GM23338 (cell line): ENCODE measurements at regions not wholly inside any gene's neighbourhood (a gene's known extent, or its start where the extent isn't known, plus 50 kb on each side); places are given as distances from the start of the nearest gene placed in this dataset.

Source experiments
- ATAC-seq: fragments of 200-7000 bp; cut with Tn5 transposase; 3 replicates; pipeline ENCODE4 v1.9.1; 2020
- DNase-seq: peaks from one replicate; pipeline ENCODE4 v3.0.0-alpha.2; 2015; ENCODE audit warnings: low spot score
- H2AFZ ChIP-seq: fragments of 200-600 bp; sonication (generic); 2 replicates; pipeline ENCODE4 v1.8.0; 2016; ENCODE audit warnings: antibody characterized with exemption, mild to moderate bottlenecking, moderate library complexity
- H3F3A ChIP-seq: fragments of 200-600 bp; sonication (generic); replicated peaks from 2 replicates; pipeline ENCODE4 v1.8.0; 2017; ENCODE audit warnings: antibody characterized with exemption, mixed run types, low read depth
- H3K27ac ChIP-seq: fragments of 200-600 bp; sonication (generic); 2 replicates; pipeline ENCODE4 v1.6.1; 2016; ENCODE audit warnings: low read depth
- H3K27me3 ChIP-seq: fragments of 200-600 bp; sonication (generic); 2 replicates; pipeline ENCODE4 v1.8.0; 2016; ENCODE audit warnings: mild to moderate bottlenecking, mixed run types, moderate library complexity; ENCODE audit not compliant: insufficient read depth
- H3K36me3 ChIP-seq: fragments of 200-600 bp; sonication (generic); 2 replicates; pipeline ENCODE4 v1.8.0; 2016; ENCODE audit warnings: mild to moderate bottlenecking; ENCODE audit not compliant: insufficient read depth
- H3K4me1 ChIP-seq: fragments of 200-600 bp; sonication (generic); 2 replicates; pipeline ENCODE4 v1.8.0; 2016; ENCODE audit warnings: mild to moderate bottlenecking, moderate library complexity; ENCODE audit not compliant: insufficient read depth
- H3K4me2 ChIP-seq: fragments of 200-600 bp; sonication (generic); 2 replicates; pipeline ENCODE4 v1.7.1; 2017; ENCODE audit warnings: mixed run types
- H3K4me3 ChIP-seq: fragments of 200-600 bp; sonication (generic); 2 replicates; pipeline ENCODE4 v1.6.1; 2016; ENCODE audit warnings: mixed run types
- H3K79me2 ChIP-seq: fragments of 200-600 bp; sonication (generic); replicated peaks from 2 replicates; pipeline ENCODE4 v1.8.0; 2017; ENCODE audit warnings: mild to moderate bottlenecking; ENCODE audit not compliant: insufficient read depth
- H3K9me2 ChIP-seq: fragments of 200-600 bp; sonication (generic); 2 replicates; pipeline ENCODE4 v1.8.0; 2017; ENCODE audit not compliant: insufficient read depth
- H4K20me1 ChIP-seq: fragments of 200-600 bp; sonication (generic); replicated peaks from 2 replicates; pipeline ENCODE4 v1.8.0; 2017; ENCODE audit warnings: mild to moderate bottlenecking; ENCODE audit not compliant: insufficient read depth
- H3K27ac Mint-ChIP-seq: 2 replicates; pipeline ENCODE4 v1.8.0; 2020; ENCODE audit warnings: inconsistent platforms, mild to moderate bottlenecking, moderate library complexity, mixed read lengths
- H3K27me3 Mint-ChIP-seq: 3 replicates; pipeline ENCODE4 v1.8.0; 2022; ENCODE audit warnings: low read depth, mild to moderate bottlenecking, moderate library complexity, mixed read lengths, inconsistent platforms; ENCODE audit not compliant: insufficient read depth, poor library complexity
- H3K36me3 Mint-ChIP-seq: 3 replicates; pipeline ENCODE4 v1.8.0; 2021; ENCODE audit warnings: low read depth, mild to moderate bottlenecking, inconsistent platforms, moderate library complexity, mixed read lengths
- H3K4me1 Mint-ChIP-seq: 3 replicates; pipeline ENCODE4 v1.8.0; 2020; ENCODE audit warnings: mild to moderate bottlenecking, inconsistent platforms, mixed read lengths
- H3K4me3 Mint-ChIP-seq: 3 replicates; pipeline ENCODE4 v1.8.0; 2021; ENCODE audit warnings: moderate library complexity, mild to moderate bottlenecking, inconsistent platforms, mixed read lengths
- H3K9me3 Mint-ChIP-seq: 3 replicates; pipeline ENCODE4 v1.8.0; 2020; ENCODE audit warnings: moderate library complexity, mild to moderate bottlenecking, inconsistent platforms, mixed read lengths
- CREB1 ChIP-seq: fragments of 250-450 bp; sonication (Bioruptor Pico); IDR thresholded peaks from 2 replicates; pipeline ENCODE4 v1.5.0; 2020; ENCODE audit warnings: low read depth, mild to moderate bottlenecking, moderate library complexity
- CTCF ChIP-seq, 2 experiments: fragments of 200-600 bp in 1 of 2; sonication (generic) in 1 of 2; conservative IDR thresholded peaks; 2 replicates each; pipeline versions ENCODE4 v1.5.1 to v1.6.1; 2016 to 2017; ENCODE audit warnings: antibody characterized with exemption in 2 of 2, low read depth in 2 of 2, mild to moderate bottlenecking in 2 of 2, moderate library complexity in 1 of 2
- ETS1 ChIP-seq: IDR thresholded peaks from 2 replicates; pipeline ENCODE4 v1.6.1; 2016; ENCODE audit warnings: antibody characterized with exemption
- EZH2phosphoT487 ChIP-seq: fragments of 200-600 bp; sonication (generic); IDR thresholded peaks from one replicate; pipeline ENCODE4 v1.8.1; 2018; ENCODE audit warnings: antibody characterized with exemption; ENCODE audit not compliant: unreplicated experiment
- JUNB ChIP-seq: IDR thresholded peaks from one replicate; pipeline ENCODE4 v1.6.1; 2016; ENCODE audit warnings: antibody characterized with exemption; ENCODE audit not compliant: unreplicated experiment
- POLR2AphosphoS5 ChIP-seq: IDR thresholded peaks from 2 replicates; pipeline ENCODE4 v1.6.1; 2016; ENCODE audit warnings: antibody characterized with exemption, low read depth
- REST ChIP-seq: IDR thresholded peaks from one replicate; pipeline ENCODE4 v1.6.1; 2018; ENCODE audit warnings: antibody characterized with exemption; ENCODE audit not compliant: unreplicated experiment
- STAT1 ChIP-seq: IDR thresholded peaks from one replicate; pipeline ENCODE4 v1.6.1; 2016; ENCODE audit warnings: antibody characterized with exemption; ENCODE audit not compliant: unreplicated experiment
- ZNF114 ChIP-seq: fragments of 250-450 bp; sonication (Bioruptor Pico); IDR thresholded peaks from 2 replicates; pipeline ENCODE4 v1.5.0; 2020; ENCODE audit warnings: mild to moderate bottlenecking, moderate library complexity
- ZNF331 ChIP-seq: fragments of 250-450 bp; sonication (Bioruptor Pico); IDR thresholded peaks from 2 replicates; pipeline ENCODE4 v1.5.0; 2020; ENCODE audit warnings: low read depth, mild to moderate bottlenecking, moderate library complexity
- TF ChIP-seq, protein P1 (sequence below): fragments of 250-450 bp; sonication (Bioruptor Pico); IDR thresholded peaks from 2 replicates; pipeline ENCODE4 v1.5.0; 2020; ENCODE audit warnings: mild to moderate bottlenecking, moderate library complexity

- Histone ChIP-seq H3K9me2 (no peaks in the 10 kb centered on the region), H3K27me3 (no peaks in the 10 kb centered on the region), H3F3A (no peaks in the 10 kb centered on the region), H2AFZ (no peak overlapping the region), H3K27ac (no peak overlapping the region), H3K79me2 (no peaks in the 10 kb centered on the region), H4K20me1 (no peaks in the 10 kb centered on the region), H3K4me3 (no peak overlapping the region), H3K4me2 (no peak overlapping the region), H3K36me3 (no peaks in the 10 kb centered on the region), H3K4me1 (peaks cover 14% of the 10 kb centered on the region)
- Mint-ChIP-seq H3K36me3 (no peaks in the 10 kb centered on the region), H3K9me3 (no peaks in the 10 kb centered on the region), H3K4me1 (peaks cover 18% of the 10 kb centered on the region), H3K4me3 (no peak overlapping the region), H3K27ac (no peak overlapping the region), H3K27me3 (peaks cover 3% of the 10 kb centered on the region)
- ATAC-seq (no peak), DNase-seq (no peak)
- TF ChIP-seq EZH2phosphoT487 (no peak), JUNB (no peak), REST (no peak), CREB1 (CRISPR knock-in tag) (no peak), ZNF114 (no peak), ETS1 (no peak), CTCF (conservative IDR thresholded peaks at IDR 0.05; ENCODE audit: low read depth in 2 of 2) (no peak), POLR2AphosphoS5 (no peak), ZNF331 (no peak), STAT1 (no peak)
- TF ChIP-seq, protein P1, sequence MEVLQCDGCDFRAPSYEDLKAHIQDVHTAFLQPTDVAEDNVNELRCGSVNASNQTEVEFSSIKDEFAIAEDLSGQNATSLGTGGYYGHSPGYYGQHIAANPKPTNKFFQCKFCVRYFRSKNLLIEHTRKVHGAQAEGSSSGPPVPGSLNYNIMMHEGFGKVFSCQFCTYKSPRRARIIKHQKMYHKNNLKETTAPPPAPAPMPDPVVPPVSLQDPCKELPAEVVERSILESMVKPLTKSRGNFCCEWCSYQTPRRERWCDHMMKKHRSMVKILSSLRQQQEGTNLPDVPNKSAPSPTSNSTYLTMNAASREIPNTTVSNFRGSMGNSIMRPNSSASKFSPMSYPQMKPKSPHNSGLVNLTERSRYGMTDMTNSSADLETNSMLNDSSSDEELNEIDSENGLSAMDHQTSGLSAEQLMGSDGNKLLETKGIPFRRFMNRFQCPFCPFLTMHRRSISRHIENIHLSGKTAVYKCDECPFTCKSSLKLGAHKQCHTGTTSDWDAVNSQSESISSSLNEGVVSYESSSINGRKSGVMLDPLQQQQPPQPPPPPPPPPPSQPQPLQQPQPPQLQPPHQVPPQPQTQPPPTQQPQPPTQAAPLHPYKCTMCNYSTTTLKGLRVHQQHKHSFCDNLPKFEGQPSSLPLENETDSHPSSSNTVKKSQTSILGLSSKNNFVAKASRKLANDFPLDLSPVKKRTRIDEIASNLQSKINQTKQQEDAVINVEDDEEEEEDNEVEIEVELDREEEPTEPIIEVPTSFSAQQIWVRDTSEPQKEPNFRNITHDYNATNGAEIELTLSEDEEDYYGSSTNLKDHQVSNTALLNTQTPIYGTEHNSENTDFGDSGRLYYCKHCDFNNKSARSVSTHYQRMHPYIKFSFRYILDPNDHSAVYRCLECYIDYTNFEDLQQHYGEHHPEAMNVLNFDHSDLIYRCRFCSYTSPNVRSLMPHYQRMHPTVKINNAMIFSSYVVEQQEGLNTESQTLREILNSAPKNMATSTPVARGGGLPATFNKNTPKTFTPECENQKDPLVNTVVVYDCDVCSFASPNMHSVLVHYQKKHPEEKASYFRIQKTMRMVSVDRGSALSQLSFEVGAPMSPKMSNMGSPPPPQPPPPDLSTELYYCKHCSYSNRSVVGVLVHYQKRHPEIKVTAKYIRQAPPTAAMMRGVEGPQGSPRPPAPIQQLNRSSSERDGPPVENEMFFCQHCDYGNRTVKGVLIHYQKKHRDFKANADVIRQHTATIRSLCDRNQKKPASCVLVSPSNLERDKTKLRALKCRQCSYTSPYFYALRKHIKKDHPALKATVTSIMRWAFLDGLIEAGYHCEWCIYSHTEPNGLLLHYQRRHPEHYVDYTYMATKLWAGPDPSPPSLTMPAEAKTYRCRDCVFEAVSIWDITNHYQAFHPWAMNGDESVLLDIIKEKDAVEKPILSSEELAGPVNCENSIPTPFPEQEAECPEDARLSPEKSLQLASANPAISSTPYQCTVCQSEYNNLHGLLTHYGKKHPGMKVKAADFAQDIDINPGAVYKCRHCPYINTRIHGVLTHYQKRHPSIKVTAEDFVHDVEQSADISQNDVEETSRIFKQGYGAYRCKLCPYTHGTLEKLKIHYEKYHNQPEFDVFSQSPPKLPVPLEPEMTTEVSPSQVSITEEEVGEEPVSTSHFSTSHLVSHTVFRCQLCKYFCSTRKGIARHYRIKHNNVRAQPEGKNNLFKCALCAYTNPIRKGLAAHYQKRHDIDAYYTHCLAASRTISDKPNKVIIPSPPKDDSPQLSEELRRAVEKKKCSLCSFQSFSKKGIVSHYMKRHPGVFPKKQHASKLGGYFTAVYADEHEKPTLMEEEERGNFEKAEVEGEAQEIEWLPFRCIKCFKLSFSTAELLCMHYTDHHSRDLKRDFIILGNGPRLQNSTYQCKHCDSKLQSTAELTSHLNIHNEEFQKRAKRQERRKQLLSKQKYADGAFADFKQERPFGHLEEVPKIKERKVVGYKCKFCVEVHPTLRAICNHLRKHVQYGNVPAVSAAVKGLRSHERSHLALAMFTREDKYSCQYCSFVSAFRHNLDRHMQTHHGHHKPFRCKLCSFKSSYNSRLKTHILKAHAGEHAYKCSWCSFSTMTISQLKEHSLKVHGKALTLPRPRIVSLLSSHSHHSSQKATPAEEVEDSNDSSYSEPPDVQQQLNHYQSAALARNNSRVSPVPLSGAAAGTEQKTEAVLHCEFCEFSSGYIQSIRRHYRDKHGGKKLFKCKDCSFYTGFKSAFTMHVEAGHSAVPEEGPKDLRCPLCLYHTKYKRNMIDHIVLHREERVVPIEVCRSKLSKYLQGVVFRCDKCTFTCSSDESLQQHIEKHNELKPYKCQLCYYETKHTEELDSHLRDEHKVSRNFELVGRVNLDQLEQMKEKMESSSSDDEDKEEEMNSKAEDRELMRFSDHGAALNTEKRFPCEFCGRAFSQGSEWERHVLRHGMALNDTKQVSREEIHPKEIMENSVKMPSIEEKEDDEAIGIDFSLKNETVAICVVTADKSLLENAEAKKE, result no peak
Measured at GRCh38 chr2:56474412-56475158, 290.8 kb downstream of the CCDC85A start.
